PC-3 (cell line): ENCODE measurements at regions not wholly inside any gene's neighbourhood (a gene's known extent, or its start where the extent isn't known, plus 50 kb on each side); places are given as distances from the start of the nearest gene placed in this dataset.

ENCODE experiments used
- EZH2 ChIP-seq: fragments of 300-600 bp; sonication (generic); IDR thresholded peaks from one replicate; pipeline ENCODE4 v1.6.1; 2017; ENCODE audit warnings: antibody characterized with exemption, mild to moderate bottlenecking, low read length; ENCODE audit not compliant: unreplicated experiment
- TF ChIP-seq, protein P1 (sequence below): fragments of 300-600 bp; sonication (generic); conservative IDR thresholded peaks from 2 replicates; pipeline ENCODE4 v1.5.1; 2017; ENCODE audit warnings: antibody characterized with exemption, low read depth, mild to moderate bottlenecking, low read length

GRCh38 chr12:102611995-102612394 is 131.6 kb upstream of the IGF1 start:
- TF ChIP-seq, protein P1, sequence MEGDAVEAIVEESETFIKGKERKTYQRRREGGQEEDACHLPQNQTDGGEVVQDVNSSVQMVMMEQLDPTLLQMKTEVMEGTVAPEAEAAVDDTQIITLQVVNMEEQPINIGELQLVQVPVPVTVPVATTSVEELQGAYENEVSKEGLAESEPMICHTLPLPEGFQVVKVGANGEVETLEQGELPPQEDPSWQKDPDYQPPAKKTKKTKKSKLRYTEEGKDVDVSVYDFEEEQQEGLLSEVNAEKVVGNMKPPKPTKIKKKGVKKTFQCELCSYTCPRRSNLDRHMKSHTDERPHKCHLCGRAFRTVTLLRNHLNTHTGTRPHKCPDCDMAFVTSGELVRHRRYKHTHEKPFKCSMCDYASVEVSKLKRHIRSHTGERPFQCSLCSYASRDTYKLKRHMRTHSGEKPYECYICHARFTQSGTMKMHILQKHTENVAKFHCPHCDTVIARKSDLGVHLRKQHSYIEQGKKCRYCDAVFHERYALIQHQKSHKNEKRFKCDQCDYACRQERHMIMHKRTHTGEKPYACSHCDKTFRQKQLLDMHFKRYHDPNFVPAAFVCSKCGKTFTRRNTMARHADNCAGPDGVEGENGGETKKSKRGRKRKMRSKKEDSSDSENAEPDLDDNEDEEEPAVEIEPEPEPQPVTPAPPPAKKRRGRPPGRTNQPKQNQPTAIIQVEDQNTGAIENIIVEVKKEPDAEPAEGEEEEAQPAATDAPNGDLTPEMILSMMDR, result no peak
- no peak for TF ChIP-seq EZH2
